ENCODE measurements at regions not wholly inside any gene's neighbourhood (a gene's known extent, or its start where the extent isn't known, plus 50 kb on each side); places are given as distances from the start of the nearest gene placed in this dataset.

GRCh38 chr20:11267762-11268335 is 594.0 kb upstream of the JAG1 start:
- Mint-ChIP-seq H3K36me3 (ENCODE audit: low read depth, unreplicated experiment) (no peaks in the 10 kb centered on the region), H3K9me3 (ENCODE audit: unreplicated experiment) (no peaks in the 10 kb centered on the region), H3K4me1 (ENCODE audit: low read depth, unreplicated experiment) (peaks cover 58% of the 10 kb centered on the region), H3K27ac (ENCODE audit: unreplicated experiment) (peak overlapping the region; percentile 70), H3K4me3 (ENCODE audit: unreplicated experiment) (no peak overlapping the region), H3K27me3 (ENCODE audit: low read depth, unreplicated experiment) (no peaks in the 10 kb centered on the region)
- H3K4me3 ChIP-seq (ENCODE audit: insufficient read depth, low read depth, low read length) = no peak overlapping the region
- no peaks in the 10 kb centered on the region for H3K9me3 ChIP-seq (ENCODE audit: insufficient read depth, low read depth, low read length)
- DNase-seq (ENCODE audit: low read depth) (no peak), FAIRE-seq (no peak)
- TF ChIP-seq EZH2 (IDR thresholded peaks at IDR 0.05; ENCODE audit: insufficient read depth, low read length) = no peak
- TF ChIP-seq CTCF (IDR thresholded peaks at IDR 0.05; ENCODE audit: insufficient read depth, low read depth, low read length) = no peak
- peaks cover 21% of the 10 kb centered on the region for H3K4me1 ChIP-seq (ENCODE audit: insufficient read depth, low read length)
- H3K79me2 ChIP-seq (ENCODE audit: insufficient read depth, low read length) = no peaks in the 10 kb centered on the region
- H3K4me2 ChIP-seq (ENCODE audit: low read length) = peak overlapping the region; percentile 66
- H3K36me3 ChIP-seq (ENCODE audit: insufficient read depth, low read length) = no peaks in the 10 kb centered on the region
- H3K27ac ChIP-seq (ENCODE audit: low read depth, low read length) = peak overlapping the region; percentile 84
- peak overlapping the region; percentile 21 for H3K9ac ChIP-seq (ENCODE audit: low read length)
- peaks cover 13% of the 10 kb centered on the region for H3K27me3 ChIP-seq (ENCODE audit: insufficient read depth, low read length)
- no peak overlapping the region for H2AFZ ChIP-seq (ENCODE audit: low read depth, low read length)
- no peaks in the 10 kb centered on the region for H4K20me1 ChIP-seq (ENCODE audit: insufficient read depth, low read length)

GRCh38 chr20:11270566-11270965 is 596.8 kb upstream of the JAG1 start:
- Histone ChIP-seq H3K27me3 (ENCODE audit: insufficient read depth, low read length) (peaks cover 10% of the 10 kb centered on the region), H2AFZ (ENCODE audit: low read depth, low read length) (no peak overlapping the region), H3K4me2 (ENCODE audit: low read length) (no peak overlapping the region), H3K27ac (ENCODE audit: low read depth, low read length) (no peak overlapping the region), H3K4me1 (ENCODE audit: insufficient read depth, low read length) (peaks cover 21% of the 10 kb centered on the region), H3K4me3 (ENCODE audit: insufficient read depth, low read depth, low read length) (no peak overlapping the region), H3K36me3 (ENCODE audit: insufficient read depth, low read length) (no peaks in the 10 kb centered on the region), H3K79me2 (ENCODE audit: insufficient read depth, low read length) (no peaks in the 10 kb centered on the region), H3K9ac (ENCODE audit: low read length) (no peak overlapping the region), H4K20me1 (ENCODE audit: insufficient read depth, low read length) (no peaks in the 10 kb centered on the region), H3K9me3 (ENCODE audit: insufficient read depth, low read depth, low read length) (no peaks in the 10 kb centered on the region)
- no peak for DNase-seq (ENCODE audit: low read depth)
- Mint-ChIP-seq H3K4me3 (ENCODE audit: unreplicated experiment) (no peak overlapping the region), H3K27me3 (ENCODE audit: low read depth, unreplicated experiment) (no peaks in the 10 kb centered on the region), H3K9me3 (ENCODE audit: unreplicated experiment) (no peaks in the 10 kb centered on the region), H3K4me1 (ENCODE audit: low read depth, unreplicated experiment) (peaks cover 54% of the 10 kb centered on the region), H3K27ac (ENCODE audit: unreplicated experiment) (no peak overlapping the region), H3K36me3 (ENCODE audit: low read depth, unreplicated experiment) (no peaks in the 10 kb centered on the region)
- FAIRE-seq = no peak
- no peak for TF ChIP-seq CTCF (IDR thresholded peaks at IDR 0.05; ENCODE audit: insufficient read depth, low read depth, low read length)
- TF ChIP-seq EZH2 (IDR thresholded peaks at IDR 0.05; ENCODE audit: insufficient read depth, low read length) = no peak

GRCh38 chr20:11271319-11271718 is 597.5 kb upstream of the JAG1 start:
- Histone ChIP-seq H3K9ac (ENCODE audit: low read length) (no peak overlapping the region), H3K4me3 (ENCODE audit: insufficient read depth, low read depth, low read length) (no peak overlapping the region), H3K9me3 (ENCODE audit: insufficient read depth, low read depth, low read length) (no peaks in the 10 kb centered on the region), H3K36me3 (ENCODE audit: insufficient read depth, low read length) (no peaks in the 10 kb centered on the region), H3K27ac (ENCODE audit: low read depth, low read length) (no peak overlapping the region), H3K4me1 (ENCODE audit: insufficient read depth, low read length) (peaks cover 16% of the 10 kb centered on the region), H4K20me1 (ENCODE audit: insufficient read depth, low read length) (no peaks in the 10 kb centered on the region), H3K79me2 (ENCODE audit: insufficient read depth, low read length) (no peaks in the 10 kb centered on the region), H3K4me2 (ENCODE audit: low read length) (no peak overlapping the region), H3K27me3 (ENCODE audit: insufficient read depth, low read length) (peaks cover 10% of the 10 kb centered on the region), H2AFZ (ENCODE audit: low read depth, low read length) (no peak overlapping the region)
- DNase-seq (ENCODE audit: low read depth) = no peak
- FAIRE-seq = no peak
- Mint-ChIP-seq H3K27ac (ENCODE audit: unreplicated experiment) (peak overlapping the region; percentile 60), H3K4me3 (ENCODE audit: unreplicated experiment) (no peak overlapping the region), H3K9me3 (ENCODE audit: unreplicated experiment) (no peaks in the 10 kb centered on the region), H3K36me3 (ENCODE audit: low read depth, unreplicated experiment) (no peaks in the 10 kb centered on the region), H3K27me3 (ENCODE audit: low read depth, unreplicated experiment) (no peaks in the 10 kb centered on the region), H3K4me1 (ENCODE audit: low read depth, unreplicated experiment) (peaks cover 47% of the 10 kb centered on the region)
- TF ChIP-seq CTCF (IDR thresholded peaks at IDR 0.05; ENCODE audit: insufficient read depth, low read depth, low read length) = peak; percentile 19
- no peak for TF ChIP-seq EZH2 (IDR thresholded peaks at IDR 0.05; ENCODE audit: insufficient read depth, low read length)
